Uterus (tissue), 2 donors: ENCODE measurements at regions not wholly inside any gene's neighbourhood (a gene's known extent, or its start where the extent isn't known, plus 50 kb on each side); places are given as distances from the start of the nearest gene placed in this dataset.

ENCODE experiments used
- CTCF ChIP-seq, 4 experiments: fragments of 200-600 bp in 2 of 4; fragments of 450-650 bp in 2 of 4; sonication (generic) in 2 of 4; IDR thresholded peaks; one replicate each; pipeline ENCODE4 v1.5.1; 2016 to 2019; ENCODE audit warnings: antibody characterized with exemption in 4 of 4, mild to moderate bottlenecking in 2 of 4, moderate library complexity in 1 of 4
- POLR2A ChIP-seq, 2 donors: fragments of 450-650 bp; IDR thresholded peaks; one replicate each; pipeline ENCODE4 v1.6.1; 2016; ENCODE audit warnings: antibody characterized with exemption in 2 of 2, mild to moderate bottlenecking in 1 of 2, moderate library complexity in 1 of 2

DNA sequence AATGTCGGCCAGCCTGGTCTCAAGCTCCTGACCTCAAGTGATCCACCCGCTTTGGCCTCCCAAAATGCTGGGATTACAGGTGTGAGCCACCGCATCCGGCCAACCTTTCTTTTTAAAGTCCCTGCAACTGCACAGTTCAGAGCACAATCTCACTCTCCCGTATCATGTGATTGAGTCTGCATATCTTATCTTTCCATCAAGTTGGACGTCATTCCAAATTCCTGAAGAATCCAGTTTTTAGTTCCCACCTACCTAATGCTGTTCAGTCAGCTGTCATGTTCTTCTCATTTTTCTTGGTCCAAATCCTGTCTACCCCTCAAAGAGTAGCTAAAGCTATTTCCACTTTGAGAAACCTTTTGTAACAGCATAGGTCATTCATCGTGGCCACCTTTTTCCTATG lies 110.8 kb upstream of the FBXO11 start:
- TF ChIP-seq CTCF (IDR thresholded peaks at IDR 0.05) (no peak), POLR2A (IDR thresholded peaks at IDR 0.05) (no peak)
